MM.1S (cell line): ENCODE measurements at regions not wholly inside any gene's neighbourhood (a gene's known extent, or its start where the extent isn't known, plus 50 kb on each side); places are given as distances from the start of the nearest gene placed in this dataset.

Source experiments
- DNase-seq: peaks from one replicate; pipeline ENCODE4 v3.0.0-alpha.2; 2015
- H2AFZ ChIP-seq: fragments of 300-600 bp; sonication (generic); 2 replicates; pipeline ENCODE4 v1.6.0; 2016; ENCODE audit warnings: antibody characterized with exemption, low read length
- H3F3A ChIP-seq: fragments of 300-600 bp; sonication (generic); 2 replicates; pipeline ENCODE4 v1.6.1; 2016; ENCODE audit warnings: mild to moderate bottlenecking, antibody characterized with exemption, low read length, moderate library complexity, mixed read lengths; ENCODE audit not compliant: insufficient read depth
- H3K27ac ChIP-seq: fragments of 300-600 bp; sonication (generic); 2 replicates; pipeline ENCODE4 v1.5.1; 2016; ENCODE audit warnings: mild to moderate bottlenecking, low read length
- H3K27me3 ChIP-seq: fragments of 300-600 bp; sonication (generic); replicated peaks from 2 replicates; pipeline ENCODE4 v1.6.0; 2016; ENCODE audit warnings: low read length; ENCODE audit not compliant: insufficient read depth
- H3K36me3 ChIP-seq: fragments of 300-600 bp; sonication (generic); replicated peaks from 2 replicates; pipeline ENCODE4 v1.6.1; 2016; ENCODE audit warnings: mild to moderate bottlenecking, low read length, mixed read lengths; ENCODE audit not compliant: insufficient read depth
- H3K4me1 ChIP-seq: fragments of 300-600 bp; sonication (generic); 2 replicates; pipeline ENCODE4 v1.6.1; 2016; ENCODE audit warnings: low read length, mixed read lengths
- H3K4me2 ChIP-seq: fragments of 300-600 bp; sonication (generic); 2 replicates; pipeline ENCODE4 v1.6.0; 2016; ENCODE audit warnings: low read depth, low read length
- H3K4me3 ChIP-seq: fragments of 300-600 bp; sonication (generic); 2 replicates; pipeline ENCODE4 v1.5.1; 2016; ENCODE audit warnings: low read length, mixed read lengths
- H3K79me2 ChIP-seq: fragments of 300-600 bp; sonication (generic); 2 replicates; pipeline ENCODE4 v1.6.1; 2016; ENCODE audit warnings: mixed run types, low read length, mixed read lengths
- H3K9ac ChIP-seq: fragments of 300-600 bp; sonication (generic); 2 replicates; pipeline ENCODE4 v1.6.1; 2016; ENCODE audit warnings: low read length, mixed read lengths
- H3K9me2 ChIP-seq: fragments of 300-600 bp; sonication (generic); replicated peaks from 2 replicates; pipeline ENCODE4 v1.6.1; 2016; ENCODE audit warnings: mild to moderate bottlenecking, low read length, mixed read lengths; ENCODE audit not compliant: insufficient read depth
- H3K9me3 ChIP-seq: fragments of 300-600 bp; sonication (generic); replicated peaks from 2 replicates; pipeline ENCODE4 v1.6.1; 2016; ENCODE audit warnings: mild to moderate bottlenecking, low read length, mixed read lengths; ENCODE audit not compliant: insufficient read depth
- H4K20me1 ChIP-seq: fragments of 300-600 bp; sonication (generic); 2 replicates; pipeline ENCODE4 v1.6.1; 2016; ENCODE audit warnings: mild to moderate bottlenecking, low read length, moderate library complexity, mixed read lengths; ENCODE audit not compliant: insufficient read depth
- EZH2 ChIP-seq: fragments of 300-600 bp; sonication (generic); optimal IDR thresholded peaks from 2 replicates; pipeline ENCODE3; 2017; ENCODE audit warnings: low read depth, mild to moderate bottlenecking, antibody characterized with exemption, low read length, mixed read lengths
- EZH2phosphoT487 ChIP-seq: fragments of 300-600 bp; sonication (generic); IDR thresholded peaks from 2 replicates; pipeline ENCODE4 v1.6.1; 2018; ENCODE audit warnings: antibody characterized with exemption, low read length
- TF ChIP-seq, protein P1 (sequence below): fragments of 300-600 bp; sonication (generic); IDR thresholded peaks from 2 replicates; pipeline ENCODE4 v1.5.1; 2016; ENCODE audit warnings: antibody characterized with exemption, low read length, mixed read lengths

DNA sequence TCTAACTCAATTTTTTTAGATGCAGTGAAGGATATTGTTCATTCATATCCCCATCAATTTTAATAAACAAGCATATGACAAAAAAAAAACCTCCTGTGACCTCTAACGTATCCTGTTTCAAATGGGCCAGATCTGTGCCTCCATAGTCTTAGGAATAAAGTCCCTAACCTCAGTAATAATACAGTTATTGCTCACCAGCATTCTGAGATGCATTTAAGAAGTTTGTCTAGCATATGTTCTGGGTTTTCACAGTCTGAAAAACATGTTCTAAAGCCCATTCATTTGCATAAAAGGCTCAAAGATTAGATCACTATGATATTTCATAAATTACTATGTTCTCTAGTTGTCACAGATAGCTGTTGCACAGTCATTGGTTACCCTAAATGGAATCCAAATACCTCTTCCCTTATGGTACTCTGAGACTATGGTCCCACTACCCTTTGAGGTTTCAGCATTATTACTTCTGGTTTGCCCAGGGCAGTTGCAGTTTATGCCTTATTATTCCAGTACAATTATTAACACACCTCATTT is 190.1 kb downstream of the ZIC4 start:
- H3F3A ChIP-seq = no peaks in the 10 kb centered on the region
- H3K4me3 ChIP-seq = no peak overlapping the region
- no peak overlapping the region for H2AFZ ChIP-seq
- H3K27ac ChIP-seq = no peak overlapping the region; the same call in 1 of the 2 replicates
- H3K9me2 ChIP-seq = no peaks in the 10 kb centered on the region
- no peaks in the 10 kb centered on the region for H3K27me3 ChIP-seq
- 0 out of 2 replicates have a peak, but pooled peaks cover 5% of the 10 kb centered on the region for H3K4me1 ChIP-seq
- H3K36me3 ChIP-seq = no peaks in the 10 kb centered on the region
- H3K79me2 ChIP-seq = no peaks in the 10 kb centered on the region
- no peak overlapping the region for H3K9ac ChIP-seq
- no peaks in the 10 kb centered on the region for H4K20me1 ChIP-seq
- H3K4me2 ChIP-seq = no peak overlapping the region; the same call in 1 of the 2 replicates
- DNase-seq = no peak
- TF ChIP-seq, protein P1, sequence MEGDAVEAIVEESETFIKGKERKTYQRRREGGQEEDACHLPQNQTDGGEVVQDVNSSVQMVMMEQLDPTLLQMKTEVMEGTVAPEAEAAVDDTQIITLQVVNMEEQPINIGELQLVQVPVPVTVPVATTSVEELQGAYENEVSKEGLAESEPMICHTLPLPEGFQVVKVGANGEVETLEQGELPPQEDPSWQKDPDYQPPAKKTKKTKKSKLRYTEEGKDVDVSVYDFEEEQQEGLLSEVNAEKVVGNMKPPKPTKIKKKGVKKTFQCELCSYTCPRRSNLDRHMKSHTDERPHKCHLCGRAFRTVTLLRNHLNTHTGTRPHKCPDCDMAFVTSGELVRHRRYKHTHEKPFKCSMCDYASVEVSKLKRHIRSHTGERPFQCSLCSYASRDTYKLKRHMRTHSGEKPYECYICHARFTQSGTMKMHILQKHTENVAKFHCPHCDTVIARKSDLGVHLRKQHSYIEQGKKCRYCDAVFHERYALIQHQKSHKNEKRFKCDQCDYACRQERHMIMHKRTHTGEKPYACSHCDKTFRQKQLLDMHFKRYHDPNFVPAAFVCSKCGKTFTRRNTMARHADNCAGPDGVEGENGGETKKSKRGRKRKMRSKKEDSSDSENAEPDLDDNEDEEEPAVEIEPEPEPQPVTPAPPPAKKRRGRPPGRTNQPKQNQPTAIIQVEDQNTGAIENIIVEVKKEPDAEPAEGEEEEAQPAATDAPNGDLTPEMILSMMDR = no peak
- TF ChIP-seq EZH2phosphoT487 (no peak), EZH2 (no peak)
- no peaks in the 10 kb centered on the region for H3K9me3 ChIP-seq

DNA sequence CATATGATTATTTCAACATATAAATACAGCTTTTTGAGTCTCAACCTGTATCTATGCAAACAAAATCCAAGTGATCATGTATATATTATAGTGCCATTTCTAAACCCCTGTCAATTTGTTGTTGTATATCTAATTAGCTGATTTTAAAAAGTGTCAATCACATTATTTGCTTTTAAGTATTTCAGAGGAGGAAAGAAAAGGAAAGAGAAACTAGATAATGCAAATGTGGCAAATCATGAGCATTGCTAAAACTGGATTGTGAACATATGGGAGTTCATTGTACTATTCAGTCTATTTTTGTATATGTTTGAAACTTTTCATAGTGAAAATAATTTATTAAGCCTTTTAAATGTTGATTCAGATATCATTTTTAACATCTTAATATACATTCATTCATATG is 190.7 kb downstream of the ZIC4 start:
- Histone ChIP-seq H3K79me2 (no peaks in the 10 kb centered on the region), H3K4me2 (no peak overlapping the region; the same call in 1 of the 2 replicates), H3K4me3 (no peak overlapping the region), H3K4me1 (0 out of 2 replicates have a peak, but pooled peaks cover 4% of the 10 kb centered on the region), H2AFZ (no peak overlapping the region), H3K9me2 (no peaks in the 10 kb centered on the region), H3K27ac (no peak overlapping the region; the same call in 1 of the 2 replicates), H3K9ac (no peak overlapping the region), H3K36me3 (no peaks in the 10 kb centered on the region), H3F3A (no peaks in the 10 kb centered on the region), H3K27me3 (no peaks in the 10 kb centered on the region), H3K9me3 (no peaks in the 10 kb centered on the region), H4K20me1 (no peaks in the 10 kb centered on the region)
- DNase-seq = no peak
- TF ChIP-seq, protein P1 = no peak
- no peak for TF ChIP-seq EZH2phosphoT487
- TF ChIP-seq EZH2 = no peak

DNA sequence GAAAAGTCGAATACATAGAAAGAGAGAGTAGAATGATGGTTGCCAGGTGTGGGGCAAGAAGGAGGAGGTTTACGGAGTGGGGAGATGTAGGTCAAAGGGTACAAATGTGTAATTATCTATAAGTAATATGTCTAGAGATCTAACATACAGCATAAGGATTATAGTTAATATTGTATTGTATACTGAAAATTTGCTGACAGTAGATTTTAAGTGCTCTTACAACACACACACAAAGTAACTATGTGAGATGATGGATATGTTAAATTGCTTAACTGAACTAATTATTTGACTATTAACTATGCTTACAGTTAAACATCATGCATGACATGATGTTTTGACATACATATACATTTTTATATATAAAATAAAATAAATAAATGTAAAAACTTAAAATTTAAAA is 192.7 kb downstream of the ZIC4 start:
- H3K4me2 ChIP-seq = no peak overlapping the region
- H3K36me3 ChIP-seq = no peaks in the 10 kb centered on the region
- DNase-seq = no peak
- H3K27me3 ChIP-seq = no peaks in the 10 kb centered on the region
- H4K20me1 ChIP-seq = no peaks in the 10 kb centered on the region
- no peaks in the 10 kb centered on the region for H3K4me1 ChIP-seq
- H3K9me2 ChIP-seq = no peaks in the 10 kb centered on the region
- no peak overlapping the region for H2AFZ ChIP-seq
- no peaks in the 10 kb centered on the region for H3K9me3 ChIP-seq
- no peak overlapping the region for H3K4me3 ChIP-seq
- H3K27ac ChIP-seq = no peak overlapping the region
- no peaks in the 10 kb centered on the region for H3F3A ChIP-seq
- no peaks in the 10 kb centered on the region for H3K79me2 ChIP-seq
- H3K9ac ChIP-seq = no peak overlapping the region
- TF ChIP-seq, protein P1 = no peak
- TF ChIP-seq EZH2 (no peak), EZH2phosphoT487 (no peak)
